ENCODE measurements at regions not wholly inside any gene's neighbourhood (a gene's known extent, or its start where the extent isn't known, plus 50 kb on each side); places are given as distances from the start of the nearest gene placed in this dataset.

DNA sequence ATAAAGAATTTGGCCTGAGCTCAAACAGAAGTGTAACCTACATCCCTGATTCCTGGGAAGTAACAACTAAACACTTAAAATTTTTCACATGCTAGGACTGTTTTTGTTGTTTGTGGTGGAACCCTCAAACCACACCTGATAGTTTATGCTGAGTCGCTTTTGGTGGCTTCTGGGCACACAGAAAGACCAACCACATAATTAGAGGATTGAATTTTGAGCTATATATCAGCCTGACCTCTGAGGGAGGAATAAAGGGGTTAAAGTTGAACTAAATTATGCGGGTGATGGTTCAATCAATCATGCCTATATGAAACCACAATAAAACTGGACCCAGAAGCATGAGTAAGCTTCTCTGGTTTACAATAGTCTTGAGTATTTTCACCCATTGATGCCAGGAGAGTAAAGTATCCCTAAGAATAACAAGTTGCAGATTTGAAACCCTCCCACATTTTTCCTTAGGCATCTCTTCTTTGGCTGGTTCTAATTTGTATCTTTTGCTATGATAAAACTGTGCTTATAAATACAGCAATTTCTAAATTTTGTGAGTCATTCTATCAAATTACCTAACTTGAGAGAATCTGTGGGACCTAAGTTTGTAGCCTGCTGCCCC, 1304.5 kb upstream of the GBE1 start:
- no peak overlapping the region for H3K4me2 ChIP-seq (ENCODE audit: low read depth, low read length)

DNA sequence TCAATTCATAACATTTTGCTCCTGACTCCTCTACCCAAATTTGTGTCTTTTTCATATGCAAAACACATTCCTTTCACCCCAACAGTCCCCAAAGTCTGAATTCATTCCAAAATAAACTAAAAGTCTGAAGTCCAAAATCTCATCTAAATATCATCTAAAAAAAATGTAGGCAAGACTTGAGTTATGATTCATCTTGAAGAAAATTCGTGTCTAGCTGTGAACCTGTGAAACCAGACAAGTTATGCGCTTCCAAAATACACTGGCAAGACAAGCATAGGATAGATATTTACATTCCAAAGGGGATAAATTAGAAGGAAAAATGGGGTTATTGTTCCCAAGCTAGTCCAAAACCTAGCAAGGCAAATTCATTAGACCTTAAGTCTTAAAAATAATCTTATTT, 1302.0 kb upstream of the GBE1 start:
- Histone ChIP-seq H3K79me2 (ENCODE audit: low read length) (no peaks in the 10 kb centered on the region), H3K9me3 (replicated peaks; ENCODE audit: insufficient read depth, low read length) (no peaks in the 10 kb centered on the region), H3K4me1 (ENCODE audit: low read length) (no peaks in the 10 kb centered on the region), H2AFZ (ENCODE audit: low read length) (no peak overlapping the region), H3K9ac (ENCODE audit: low read length) (no peak overlapping the region), H3K4me2 (ENCODE audit: low read depth, low read length) (no peak overlapping the region), H3F3A (ENCODE audit: insufficient read depth, low read length) (no peaks in the 10 kb centered on the region), H3K9me2 (replicated peaks; ENCODE audit: insufficient read depth, low read length) (no peaks in the 10 kb centered on the region), H3K4me3 (ENCODE audit: low read length) (no peak overlapping the region), H3K27ac (ENCODE audit: low read length) (no peak overlapping the region), H3K27me3 (replicated peaks; ENCODE audit: insufficient read depth, low read length) (no peaks in the 10 kb centered on the region), H3K36me3 (replicated peaks; ENCODE audit: insufficient read depth, low read length) (no peaks in the 10 kb centered on the region), H4K20me1 (ENCODE audit: insufficient read depth, low read length) (no peaks in the 10 kb centered on the region)
- no peak for DNase-seq
- TF ChIP-seq, protein P1, sequence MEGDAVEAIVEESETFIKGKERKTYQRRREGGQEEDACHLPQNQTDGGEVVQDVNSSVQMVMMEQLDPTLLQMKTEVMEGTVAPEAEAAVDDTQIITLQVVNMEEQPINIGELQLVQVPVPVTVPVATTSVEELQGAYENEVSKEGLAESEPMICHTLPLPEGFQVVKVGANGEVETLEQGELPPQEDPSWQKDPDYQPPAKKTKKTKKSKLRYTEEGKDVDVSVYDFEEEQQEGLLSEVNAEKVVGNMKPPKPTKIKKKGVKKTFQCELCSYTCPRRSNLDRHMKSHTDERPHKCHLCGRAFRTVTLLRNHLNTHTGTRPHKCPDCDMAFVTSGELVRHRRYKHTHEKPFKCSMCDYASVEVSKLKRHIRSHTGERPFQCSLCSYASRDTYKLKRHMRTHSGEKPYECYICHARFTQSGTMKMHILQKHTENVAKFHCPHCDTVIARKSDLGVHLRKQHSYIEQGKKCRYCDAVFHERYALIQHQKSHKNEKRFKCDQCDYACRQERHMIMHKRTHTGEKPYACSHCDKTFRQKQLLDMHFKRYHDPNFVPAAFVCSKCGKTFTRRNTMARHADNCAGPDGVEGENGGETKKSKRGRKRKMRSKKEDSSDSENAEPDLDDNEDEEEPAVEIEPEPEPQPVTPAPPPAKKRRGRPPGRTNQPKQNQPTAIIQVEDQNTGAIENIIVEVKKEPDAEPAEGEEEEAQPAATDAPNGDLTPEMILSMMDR (IDR thresholded peaks at IDR 0.05; ENCODE audit: low read length) = no peak

More for the DNA sequence above, 1304.5 kb upstream of the GBE1 start:
- H3K9me2 ChIP-seq (replicated peaks; ENCODE audit: insufficient read depth, low read length) = no peaks in the 10 kb centered on the region
- H3K27me3 ChIP-seq (replicated peaks; ENCODE audit: insufficient read depth, low read length) = no peaks in the 10 kb centered on the region
- H3K9me3 ChIP-seq (replicated peaks; ENCODE audit: insufficient read depth, low read length) = no peaks in the 10 kb centered on the region
- DNase-seq = no peak
- H2AFZ ChIP-seq (ENCODE audit: low read length) = no peak overlapping the region
- no peak overlapping the region for H3K27ac ChIP-seq (ENCODE audit: low read length)
- TF ChIP-seq, protein P1 (IDR thresholded peaks at IDR 0.05; ENCODE audit: low read length) = no peak
- TF ChIP-seq EZH2 (optimal IDR thresholded peaks at IDR 0.05; ENCODE audit: low read depth, low read length) (no peak), EZH2phosphoT487 (IDR thresholded peaks at IDR 0.05; ENCODE audit: low read length) (no peak)
- no peaks in the 10 kb centered on the region for H3K79me2 ChIP-seq (ENCODE audit: low read length)
- no peaks in the 10 kb centered on the region for H3K36me3 ChIP-seq (replicated peaks; ENCODE audit: insufficient read depth, low read length)
- no peaks in the 10 kb centered on the region for H3K4me1 ChIP-seq (ENCODE audit: low read length)
- H3F3A ChIP-seq (ENCODE audit: insufficient read depth, low read length) = no peaks in the 10 kb centered on the region
- no peak overlapping the region for H3K9ac ChIP-seq (ENCODE audit: low read length)
- no peak overlapping the region for H3K4me3 ChIP-seq (ENCODE audit: low read length)
- no peaks in the 10 kb centered on the region for H4K20me1 ChIP-seq (ENCODE audit: insufficient read depth, low read length)

DNA sequence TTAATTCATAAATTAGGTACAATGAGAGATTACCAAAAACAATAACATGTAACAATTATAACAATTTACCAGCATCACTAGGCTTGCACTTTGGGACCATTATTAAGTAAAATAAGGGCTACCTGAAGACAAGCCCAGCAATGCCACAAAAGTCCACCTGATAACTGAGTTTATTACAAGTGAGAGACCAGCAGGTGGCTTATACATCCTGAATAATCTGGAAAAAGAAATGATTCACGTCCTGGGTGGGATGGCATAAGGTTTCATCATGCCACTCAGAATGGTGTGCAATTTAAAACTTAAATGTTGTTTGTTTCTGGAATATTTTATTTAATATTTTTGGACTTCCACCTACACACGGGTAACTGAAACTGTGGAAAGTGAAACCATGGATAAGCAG, 1287.1 kb upstream of the GBE1 start:
- TF ChIP-seq, protein P1 (IDR thresholded peaks at IDR 0.05; ENCODE audit: low read length) = no peak
- H3F3A ChIP-seq (ENCODE audit: insufficient read depth, low read length) = no peaks in the 10 kb centered on the region
- no peaks in the 10 kb centered on the region for H3K9me3 ChIP-seq (replicated peaks; ENCODE audit: insufficient read depth, low read length)
- no peak overlapping the region for H2AFZ ChIP-seq (ENCODE audit: low read length)
- no peak overlapping the region for H3K9ac ChIP-seq (ENCODE audit: low read length)
- no peaks in the 10 kb centered on the region for H3K27me3 ChIP-seq (replicated peaks; ENCODE audit: insufficient read depth, low read length)
- no peak overlapping the region for H3K27ac ChIP-seq (ENCODE audit: low read length)
- no peaks in the 10 kb centered on the region for H3K4me1 ChIP-seq (ENCODE audit: low read length)
- no peaks in the 10 kb centered on the region for H4K20me1 ChIP-seq (ENCODE audit: insufficient read depth, low read length)
- no peaks in the 10 kb centered on the region for H3K79me2 ChIP-seq (ENCODE audit: low read length)
- no peak overlapping the region for H3K4me2 ChIP-seq (ENCODE audit: low read depth, low read length)
- no peaks in the 10 kb centered on the region for H3K9me2 ChIP-seq (replicated peaks; ENCODE audit: insufficient read depth, low read length)
- H3K4me3 ChIP-seq (ENCODE audit: low read length) = no peak overlapping the region
- DNase-seq = no peak
- no peaks in the 10 kb centered on the region for H3K36me3 ChIP-seq (replicated peaks; ENCODE audit: insufficient read depth, low read length)

Data from MM.1S (cell line).